ENCODE measurements at regions not wholly inside any gene's neighbourhood (a gene's known extent, or its start where the extent isn't known, plus 50 kb on each side); places are given as distances from the start of the nearest gene placed in this dataset.

- no peak for DNase-seq
These were observed 562.7 kb downstream of the PPARGC1A start for GRCh38 chr4:23327120-23327519.

- no peak for DNase-seq
These were observed 565.7 kb downstream of the PPARGC1A start for GRCh38 chr4:23324021-23324690.

GRCh38 chr4:23323436-23323835 lies 566.4 kb downstream of the PPARGC1A start:
- DNase-seq: no peak

GRCh38 chr4:23322732-23323131 lies 567.1 kb downstream of the PPARGC1A start:
- no peak for DNase-seq

- DNase-seq: no peak
These were observed 568.8 kb downstream of the PPARGC1A start for GRCh38 chr4:23320931-23321587.

- DNase-seq: no peak
These were observed 577.2 kb downstream of the PPARGC1A start for GRCh38 chr4:23312686-23313085.

- no peak for DNase-seq
These were observed 577.9 kb downstream of the PPARGC1A start for GRCh38 chr4:23311983-23312382.

GRCh38 chr4:23305026-23305425 lies 584.8 kb downstream of the PPARGC1A start:
- DNase-seq: no peak

- DNase-seq: no peak
These were observed 591.5 kb downstream of the PPARGC1A start for GRCh38 chr4:23298371-23298770.

GRCh38 chr4:23297327-23297726 lies 592.5 kb downstream of the PPARGC1A start:
- no peak for DNase-seq

- DNase-seq: no peak
These were observed 598.4 kb downstream of the GBA3 start for GRCh38 chr4:23291139-23291538.

- DNase-seq: no peak
These were observed 597.9 kb downstream of the GBA3 start for GRCh38 chr4:23290656-23291055.

- no peak for DNase-seq
These were observed 586.7 kb downstream of the GBA3 start for GRCh38 chr4:23279377-23279986.

GRCh38 chr4:23278845-23279244 lies 586.1 kb downstream of the GBA3 start:
- DNase-seq: no peak

- DNase-seq: no peak
These were observed 583.3 kb downstream of the GBA3 start for GRCh38 chr4:23276076-23276475.

GRCh38 chr4:23269566-23269965 lies 576.8 kb downstream of the GBA3 start:
- DNase-seq: no peak

- no peak for DNase-seq
These were observed 575.5 kb downstream of the GBA3 start for GRCh38 chr4:23268072-23268771.

- no peak for DNase-seq
These were observed 573.7 kb downstream of the GBA3 start for GRCh38 chr4:23266401-23266800.

GRCh38 chr4:23260511-23260910 lies 567.8 kb downstream of the GBA3 start:
- DNase-seq: no peak

GRCh38 chr4:23245203-23245832 lies 552.6 kb downstream of the GBA3 start:
- DNase-seq: no peak

- no peak for DNase-seq
These were observed 550.2 kb downstream of the GBA3 start for GRCh38 chr4:23242962-23243361.

GRCh38 chr4:23241408-23241807 lies 548.7 kb downstream of the GBA3 start:
- no peak for DNase-seq

GRCh38 chr4:23238848-23239247 lies 546.1 kb downstream of the GBA3 start:
- no peak for DNase-seq

Measured in GOT3 (cell line).